ENCODE measurements at regions not wholly inside any gene's neighbourhood (a gene's known extent, or its start where the extent isn't known, plus 50 kb on each side); places are given as distances from the start of the nearest gene placed in this dataset.

DNA sequence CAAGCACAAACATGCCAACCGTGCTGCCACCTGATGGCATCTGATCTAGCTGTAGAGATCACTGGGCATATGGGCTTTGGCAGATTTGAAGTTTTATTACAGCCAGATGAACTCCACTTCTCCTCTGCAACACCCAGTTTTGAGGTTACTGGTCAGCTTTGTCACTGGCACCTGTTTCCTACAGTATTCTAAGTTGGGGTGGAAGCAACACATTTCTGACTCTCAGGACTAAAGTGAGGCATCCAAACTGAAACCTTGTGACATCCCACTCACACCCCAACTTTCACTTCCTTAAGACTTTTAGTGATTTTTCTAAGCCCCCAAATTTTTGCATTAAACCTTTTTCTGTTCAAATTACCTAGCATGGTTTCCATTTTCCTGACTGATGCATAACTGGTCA, 115.1 kb upstream of the PCDH18 start (continued):
- TF ChIP-seq FOS (IDR thresholded peaks at IDR 0.05; ENCODE audit: borderline replicate concordance, extremely low read depth, insufficient read length) (no peak), MXI1 (IDR thresholded peaks at IDR 0.05; ENCODE audit: low read depth, low read length) (no peak), ZNF274 (IDR thresholded peaks at IDR 0.05; ENCODE audit: insufficient read depth, insufficient read length) (no peak), GATAD2B (conservative IDR thresholded peaks at IDR 0.05; ENCODE audit: low read depth) (no peak), EP300 (IDR thresholded peaks at IDR 0.05; ENCODE audit: borderline replicate concordance in 1 of 2, control insufficient read depth in 1 of 2, low read depth in 2 of 2, low read length in 2 of 2) (peak; percentile 63 to 74; a peak in 2 of 4 replicates), SUZ12 (IDR thresholded peaks at IDR 0.05; ENCODE audit: unreplicated experiment) (no peak), SMC3 (IDR thresholded peaks at IDR 0.05; ENCODE audit: borderline replicate concordance, low read length) (no peak), LARP7 (IDR thresholded peaks at IDR 0.05) (no peak), FOXM1 (IDR thresholded peaks at IDR 0.05; ENCODE audit: low read depth, low read length) (peak; percentile 94; the same call in 1 of the 2 replicates), BCL11A (IDR thresholded peaks at IDR 0.05; ENCODE audit: low read depth, low read length) (peak; percentile 93), CHD2 (IDR thresholded peaks at IDR 0.05; ENCODE audit: borderline replicate concordance, low read depth, low read length) (no peak), ZNF622 (IDR thresholded peaks at IDR 0.05) (no peak), BMI1 (IDR thresholded peaks at IDR 0.05; ENCODE audit: borderline replicate concordance) (no peak), TCF12 (IDR thresholded peaks at IDR 0.05; ENCODE audit: low read depth, low read length) (peak; percentile 86), DPF2 (IDR thresholded peaks at IDR 0.05) (peak; percentile 55; the same call in 1 of the 2 replicates), SPI1 (IDR thresholded peaks at IDR 0.05; ENCODE audit: borderline replicate concordance, insufficient read depth, low read depth, low read length) (peak; percentile 84), CREM (IDR thresholded peaks at IDR 0.05; ENCODE audit: low read depth) (peak; percentile 81), CBFB (IDR thresholded peaks at IDR 0.05; ENCODE audit: low read depth) (peak; percentile 69; the same call in 1 of the 2 replicates), RB1 (IDR thresholded peaks at IDR 0.05; ENCODE audit: borderline replicate concordance) (no peak), STAT1 (conservative IDR thresholded peaks at IDR 0.05) (no peak), CHD1 (IDR thresholded peaks at IDR 0.05; ENCODE audit: low read depth, low read length) (no peak), SUPT20H (IDR thresholded peaks at IDR 0.05; ENCODE audit: borderline replicate concordance, control insufficient read depth, low read depth, low read length) (no peak), ZNF384 (IDR thresholded peaks at IDR 0.05; ENCODE audit: borderline replicate concordance, low read depth, low read length) (no peak), HCFC1 (IDR thresholded peaks at IDR 0.05; ENCODE audit: low read length) (no peak), SMARCA5 (IDR thresholded peaks at IDR 0.05) (no peak), CEBPB (IDR thresholded peaks at IDR 0.05; ENCODE audit: borderline replicate concordance in 1 of 2, low read depth in 2 of 2, low read length in 2 of 2) (no peak), TAF1 (IDR thresholded peaks at IDR 0.05; ENCODE audit: borderline replicate concordance, low read depth, low read length) (no peak), TBL1XR1 (IDR thresholded peaks at IDR 0.05; ENCODE audit: low read depth, low read length) (no peak), EED (IDR thresholded peaks at IDR 0.05; ENCODE audit: low read depth) (peak; percentile 86)
- TF ChIP-seq, protein P1, sequence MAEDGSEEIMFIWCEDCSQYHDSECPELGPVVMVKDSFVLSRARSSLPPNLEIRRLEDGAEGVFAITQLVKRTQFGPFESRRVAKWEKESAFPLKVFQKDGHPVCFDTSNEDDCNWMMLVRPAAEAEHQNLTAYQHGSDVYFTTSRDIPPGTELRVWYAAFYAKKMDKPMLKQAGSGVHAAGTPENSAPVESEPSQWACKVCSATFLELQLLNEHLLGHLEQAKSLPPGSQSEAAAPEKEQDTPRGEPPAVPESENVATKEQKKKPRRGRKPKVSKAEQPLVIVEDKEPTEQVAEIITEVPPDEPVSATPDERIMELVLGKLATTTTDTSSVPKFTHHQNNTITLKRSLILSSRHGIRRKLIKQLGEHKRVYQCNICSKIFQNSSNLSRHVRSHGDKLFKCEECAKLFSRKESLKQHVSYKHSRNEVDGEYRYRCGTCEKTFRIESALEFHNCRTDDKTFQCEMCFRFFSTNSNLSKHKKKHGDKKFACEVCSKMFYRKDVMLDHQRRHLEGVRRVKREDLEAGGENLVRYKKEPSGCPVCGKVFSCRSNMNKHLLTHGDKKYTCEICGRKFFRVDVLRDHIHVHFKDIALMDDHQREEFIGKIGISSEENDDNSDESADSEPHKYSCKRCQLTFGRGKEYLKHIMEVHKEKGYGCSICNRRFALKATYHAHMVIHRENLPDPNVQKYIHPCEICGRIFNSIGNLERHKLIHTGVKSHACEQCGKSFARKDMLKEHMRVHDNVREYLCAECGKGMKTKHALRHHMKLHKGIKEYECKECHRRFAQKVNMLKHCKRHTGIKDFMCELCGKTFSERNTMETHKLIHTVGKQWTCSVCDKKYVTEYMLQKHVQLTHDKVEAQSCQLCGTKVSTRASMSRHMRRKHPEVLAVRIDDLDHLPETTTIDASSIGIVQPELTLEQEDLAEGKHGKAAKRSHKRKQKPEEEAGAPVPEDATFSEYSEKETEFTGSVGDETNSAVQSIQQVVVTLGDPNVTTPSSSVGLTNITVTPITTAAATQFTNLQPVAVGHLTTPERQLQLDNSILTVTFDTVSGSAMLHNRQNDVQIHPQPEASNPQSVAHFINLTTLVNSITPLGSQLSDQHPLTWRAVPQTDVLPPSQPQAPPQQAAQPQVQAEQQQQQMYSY (CRISPR knock-in tag; IDR thresholded peaks at IDR 0.05): no peak
- TF ChIP-seq, protein P2, sequence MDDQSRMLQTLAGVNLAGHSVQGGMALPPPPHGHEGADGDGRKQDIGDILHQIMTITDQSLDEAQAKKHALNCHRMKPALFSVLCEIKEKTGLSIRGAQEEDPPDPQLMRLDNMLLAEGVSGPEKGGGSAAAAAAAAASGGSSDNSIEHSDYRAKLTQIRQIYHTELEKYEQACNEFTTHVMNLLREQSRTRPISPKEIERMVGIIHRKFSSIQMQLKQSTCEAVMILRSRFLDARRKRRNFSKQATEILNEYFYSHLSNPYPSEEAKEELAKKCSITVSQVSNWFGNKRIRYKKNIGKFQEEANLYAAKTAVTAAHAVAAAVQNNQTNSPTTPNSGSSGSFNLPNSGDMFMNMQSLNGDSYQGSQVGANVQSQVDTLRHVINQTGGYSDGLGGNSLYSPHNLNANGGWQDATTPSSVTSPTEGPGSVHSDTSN (IDR thresholded peaks at IDR 0.05; ENCODE audit: insufficient replicate concordance, low read depth, low read length): no peak

All from GM12878 (cell line).